ENCODE measurements at regions not wholly inside any gene's neighbourhood (a gene's known extent, or its start where the extent isn't known, plus 50 kb on each side); places are given as distances from the start of the nearest gene placed in this dataset.
A peak's percentile ranks its signal among the peaks of the same experiment; 100 is the strongest.

GRCh38 chr9:31774571-31774970 lies 609.9 kb upstream of the ACO1 start:
- Mint-ChIP-seq H3K4me3 (no peak overlapping the region), H3K27ac (no peak overlapping the region), H3K27me3 (no peaks in the 10 kb centered on the region), H3K4me1 (no peaks in the 10 kb centered on the region), H3K36me3 (peaks cover 2 to 7% of the 10 kb centered on the region in 2 donors), H3K9me3 (peaks cover 17 to 32% of the 10 kb centered on the region in 2 donors)
- ATAC-seq (replicated peaks) = no peak
- DNase-seq = no peak

GRCh38 chr9:31776471-31776870 lies 608.0 kb upstream of the ACO1 start:
- ATAC-seq (replicated peaks) (no peak), DNase-seq (no peak)
- H3K9me3 Mint-ChIP-seq = peaks cover 25 to 31% of the 10 kb centered on the region in 2 donors
- H3K4me1 Mint-ChIP-seq = no peaks in the 10 kb centered on the region
- H3K36me3 Mint-ChIP-seq = peaks cover 2 to 7% of the 10 kb centered on the region in 2 donors
- no peak overlapping the region for H3K4me3 Mint-ChIP-seq
- H3K27ac Mint-ChIP-seq = no peak overlapping the region
- no peaks in the 10 kb centered on the region for H3K27me3 Mint-ChIP-seq

GRCh38 chr9:31783491-31783890 lies 601.0 kb upstream of the ACO1 start:
- Mint-ChIP-seq H3K4me3 (no peak overlapping the region), H3K9me3 (peaks cover 24 to 25% of the 10 kb centered on the region in 2 donors), H3K27me3 (no peaks in the 10 kb centered on the region), H3K27ac (no peak overlapping the region), H3K4me1 (no peaks in the 10 kb centered on the region), H3K36me3 (no peaks in the 10 kb centered on the region)
- ATAC-seq (replicated peaks) (no peak), DNase-seq (no peak)

GRCh38 chr9:31790720-31791119 lies 593.7 kb upstream of the ACO1 start:
- Mint-ChIP-seq H3K4me1 (no peaks in the 10 kb centered on the region), H3K27me3 (no peaks in the 10 kb centered on the region), H3K36me3 (no peaks in the 10 kb centered on the region), H3K9me3 (peaks cover 0 to 2% of the 10 kb centered on the region in 2 donors), H3K27ac (no peak overlapping the region), H3K4me3 (no peak overlapping the region)
- DNase-seq = no peak
- no peak for ATAC-seq (replicated peaks)

GRCh38 chr9:31799953-31800609 lies 584.4 kb upstream of the ACO1 start:
- Mint-ChIP-seq H3K4me3 (no peak overlapping the region), H3K9me3 (no peaks in the 10 kb centered on the region), H3K27me3 (no peaks in the 10 kb centered on the region), H3K36me3 (no peaks in the 10 kb centered on the region), H3K4me1 (peaks cover 0 to 2% of the 10 kb centered on the region in 2 donors), H3K27ac (no peak overlapping the region)
- ATAC-seq (replicated peaks) (peak in 1 of 2 donors; percentile 22), DNase-seq (no peak)

GRCh38 chr9:31807574-31808256 lies 576.7 kb upstream of the ACO1 start:
- no peak overlapping the region for H3K4me3 Mint-ChIP-seq
- peaks cover 7 to 12% of the 10 kb centered on the region in 2 donors for H3K27me3 Mint-ChIP-seq
- H3K27ac Mint-ChIP-seq = no peak overlapping the region
- H3K36me3 Mint-ChIP-seq = no peaks in the 10 kb centered on the region
- H3K4me1 Mint-ChIP-seq = no peaks in the 10 kb centered on the region
- ATAC-seq (replicated peaks) = no peak
- DNase-seq = no peak
- peaks cover 0 to 5% of the 10 kb centered on the region in 2 donors for H3K9me3 Mint-ChIP-seq

GRCh38 chr9:31808766-31809165 lies 575.7 kb upstream of the ACO1 start:
- Mint-ChIP-seq H3K4me3 (no peak overlapping the region), H3K4me1 (no peaks in the 10 kb centered on the region), H3K27ac (no peak overlapping the region), H3K27me3 (peaks cover 7 to 12% of the 10 kb centered on the region in 2 donors), H3K36me3 (no peaks in the 10 kb centered on the region), H3K9me3 (peaks cover 0 to 5% of the 10 kb centered on the region in 2 donors)
- DNase-seq = no peak
- no peak for ATAC-seq (replicated peaks)

- no peak for ATAC-seq (replicated peaks)
- H3K27me3 Mint-ChIP-seq = no peaks in the 10 kb centered on the region
- no peaks in the 10 kb centered on the region for H3K36me3 Mint-ChIP-seq
- H3K9me3 Mint-ChIP-seq = no peaks in the 10 kb centered on the region
- no peak overlapping the region for H3K4me3 Mint-ChIP-seq
- no peaks in the 10 kb centered on the region for H3K4me1 Mint-ChIP-seq
- no peak for DNase-seq
- no peak overlapping the region for H3K27ac Mint-ChIP-seq
Observed at GRCh38 chr9:31820426-31820825, 564.0 kb upstream of the ACO1 start.

GRCh38 chr9:31821583-31821982 lies 562.9 kb upstream of the ACO1 start:
- H3K4me3 Mint-ChIP-seq = no peak overlapping the region
- ATAC-seq (replicated peaks) (no peak), DNase-seq (no peak)
- no peaks in the 10 kb centered on the region for H3K4me1 Mint-ChIP-seq
- no peaks in the 10 kb centered on the region for H3K9me3 Mint-ChIP-seq
- H3K36me3 Mint-ChIP-seq = no peaks in the 10 kb centered on the region
- H3K27me3 Mint-ChIP-seq = no peaks in the 10 kb centered on the region
- H3K27ac Mint-ChIP-seq = no peak overlapping the region

- no peaks in the 10 kb centered on the region for H3K4me1 Mint-ChIP-seq
- no peak for ATAC-seq (replicated peaks)
Observed at GRCh38 chr9:31823365-31823764, 561.1 kb upstream of the ACO1 start.

GRCh38 chr9:31824860-31825259 lies 559.6 kb upstream of the ACO1 start:
- no peaks in the 10 kb centered on the region for H3K36me3 Mint-ChIP-seq
- no peak overlapping the region for H3K27ac Mint-ChIP-seq
- ATAC-seq (replicated peaks) = no peak
- no peaks in the 10 kb centered on the region for H3K4me1 Mint-ChIP-seq
- H3K4me3 Mint-ChIP-seq = no peak overlapping the region
- no peaks in the 10 kb centered on the region for H3K27me3 Mint-ChIP-seq
- no peak for DNase-seq
- no peaks in the 10 kb centered on the region for H3K9me3 Mint-ChIP-seq

More at GRCh38 chr9:31823365-31823764, 561.1 kb upstream of the ACO1 start:
- DNase-seq = no peak
- H3K36me3 Mint-ChIP-seq = no peaks in the 10 kb centered on the region
- H3K27me3 Mint-ChIP-seq = no peaks in the 10 kb centered on the region
- H3K4me3 Mint-ChIP-seq = no peak overlapping the region
- no peaks in the 10 kb centered on the region for H3K9me3 Mint-ChIP-seq
- no peak overlapping the region for H3K27ac Mint-ChIP-seq

GRCh38 chr9:31837211-31837610 lies 547.2 kb upstream of the ACO1 start:
- H3K27me3 Mint-ChIP-seq = no peaks in the 10 kb centered on the region
- H3K9me3 Mint-ChIP-seq = no peaks in the 10 kb centered on the region
- DNase-seq (no peak), ATAC-seq (replicated peaks) (no peak)
- no peaks in the 10 kb centered on the region for H3K36me3 Mint-ChIP-seq
- H3K4me3 Mint-ChIP-seq = no peak overlapping the region
- H3K27ac Mint-ChIP-seq = no peak overlapping the region
- H3K4me1 Mint-ChIP-seq = no peaks in the 10 kb centered on the region

GRCh38 chr9:31839273-31839672 lies 545.2 kb upstream of the ACO1 start:
- DNase-seq (no peak), ATAC-seq (replicated peaks) (no peak)
- no peak overlapping the region for H3K4me3 Mint-ChIP-seq
- H3K9me3 Mint-ChIP-seq = no peaks in the 10 kb centered on the region
- no peaks in the 10 kb centered on the region for H3K4me1 Mint-ChIP-seq
- no peak overlapping the region for H3K27ac Mint-ChIP-seq
- H3K36me3 Mint-ChIP-seq = no peaks in the 10 kb centered on the region
- no peaks in the 10 kb centered on the region for H3K27me3 Mint-ChIP-seq

GRCh38 chr9:31840702-31841101 lies 543.7 kb upstream of the ACO1 start:
- DNase-seq = no peak
- Mint-ChIP-seq H3K27me3 (no peaks in the 10 kb centered on the region), H3K4me3 (no peak overlapping the region), H3K27ac (no peak overlapping the region), H3K4me1 (no peaks in the 10 kb centered on the region), H3K9me3 (no peaks in the 10 kb centered on the region), H3K36me3 (no peaks in the 10 kb centered on the region)
- ATAC-seq (replicated peaks) = no peak

GRCh38 chr9:31847963-31848362 lies 536.5 kb upstream of the ACO1 start:
- Mint-ChIP-seq H3K9me3 (no peaks in the 10 kb centered on the region), H3K27ac (no peak overlapping the region), H3K27me3 (no peaks in the 10 kb centered on the region), H3K4me3 (no peak overlapping the region), H3K36me3 (no peaks in the 10 kb centered on the region), H3K4me1 (no peaks in the 10 kb centered on the region)
- ATAC-seq (replicated peaks) (no peak), DNase-seq (no peak)
